SK-N-SH (cell line): ENCODE measurements at regions not wholly inside any gene's neighbourhood (a gene's known extent, or its start where the extent isn't known, plus 50 kb on each side); places are given as distances from the start of the nearest gene placed in this dataset.

Experiments used
- CTCF ChIA-PET: fragments of 300-600, 350-600 bp; formaldehyde crosslinking; extraction: SDS; loops from one replicate; lab custom pipeline; 2021; lab: Yijun Ruan, JAX
- POLR2A ChIA-PET: fragments of 350-600 bp; sonication (Branson Sonifier 250); formaldehyde crosslinking; extraction: SDS; loops from one replicate; lab custom pipeline; 2020; ENCODE audit warnings: antibody characterized with exemption, inconsistent platforms; lab: Yijun Ruan, JAX
- DNase-seq: peaks from one replicate; pipeline ENCODE4 v3.0.0; 2012
- H2AFZ ChIP-seq: fragments of 200-600 bp; sonication (generic); 2 replicates; pipeline ENCODE4 v1.8.1; 2016; ENCODE audit warnings: antibody characterized with exemption, mild to moderate bottlenecking, low read depth
- H3F3A ChIP-seq: fragments of 200-600 bp; sonication (generic); replicated peaks from 2 replicates; pipeline ENCODE3; 2016; ENCODE audit warnings: antibody characterized with exemption, mild to moderate bottlenecking; ENCODE audit not compliant: insufficient read depth
- H3K27ac ChIP-seq, 2 experiments: fragments of 200-500 bp in 1 of 2; fragments of 200-600 bp in 1 of 2; sonication (Bioruptor generic) in 1 of 2; sonication (generic), shearing (Covaris generic) in 1 of 2; 2 replicates each; pipeline versions ENCODE4 v1.5.1 to v1.6.1; 2014 to 2016; ENCODE audit warnings: low read depth in 2 of 2, inconsistent platforms in 1 of 2, low read length in 1 of 2, mild to moderate bottlenecking in 1 of 2, mixed read lengths in 1 of 2
- H3K27me3 ChIP-seq: fragments of 200-600 bp; sonication (generic), shearing (Covaris generic); 2 replicates; pipeline ENCODE4 v1.6.1; 2016; ENCODE audit warnings: mixed run types; ENCODE audit not compliant: insufficient read depth
- H3K36me3 ChIP-seq, 2 experiments: fragments of 200-500 bp in 1 of 2; fragments of 200-600 bp in 1 of 2; sonication (Bioruptor generic) in 1 of 2; sonication (generic) in 1 of 2; replicated peaks in 1 of 2; 2 replicates each; pipeline versions ENCODE3 to v1.5.1; 2014 to 2016; ENCODE audit warnings: low read length in 1 of 2, mild to moderate bottlenecking in 1 of 2; ENCODE audit not compliant: insufficient read depth in 2 of 2, control insufficient read depth in 1 of 2
- H3K4me1 ChIP-seq, 2 experiments: fragments of 200-500 bp in 1 of 2; fragments of 200-600 bp in 1 of 2; sonication (Bioruptor generic) in 1 of 2; sonication (generic), shearing (Covaris generic) in 1 of 2; 2 replicates each; pipeline versions ENCODE4 v1.5.1 to v1.6.1; 2014 to 2016; ENCODE audit warnings: low read depth in 1 of 2, low read length in 1 of 2, mixed run types in 1 of 2; ENCODE audit not compliant: insufficient read depth in 2 of 2, control insufficient read depth in 1 of 2
- H3K4me2 ChIP-seq: fragments of 200-600 bp; sonication (generic), shearing (Covaris generic); 2 replicates; pipeline ENCODE4 v1.6.1; 2017; ENCODE audit warnings: mixed run types
- H3K4me3 ChIP-seq, 2 experiments: fragments of 200-500 bp in 1 of 2; fragments of 200-600 bp in 1 of 2; sonication (Bioruptor generic) in 1 of 2; sonication (generic), shearing (Covaris generic) in 1 of 2; 2 replicates each; pipeline versions ENCODE4 v1.5.1 to v1.8.1; 2014 to 2016; ENCODE audit warnings: low read depth in 2 of 2, inconsistent platforms in 1 of 2, low read length in 1 of 2, mild to moderate bottlenecking in 1 of 2, mixed read lengths in 1 of 2, moderate library complexity in 1 of 2
- H3K79me2 ChIP-seq: fragments of 200-600 bp; sonication (generic); 2 replicates; pipeline ENCODE4 v1.8.1; 2017; ENCODE audit warnings: mild to moderate bottlenecking; ENCODE audit not compliant: insufficient read depth
- H3K9ac ChIP-seq: fragments of 200-600 bp; sonication (generic); 2 replicates; pipeline ENCODE4 v1.6.1; 2017; ENCODE audit warnings: mixed run types
- H3K9me2 ChIP-seq: fragments of 200-600 bp; sonication (generic); 2 replicates; pipeline ENCODE4 v1.6.1; 2017; ENCODE audit warnings: mixed run types
- H3K9me3 ChIP-seq: fragments of 200-600 bp; sonication (generic); 2 replicates; pipeline ENCODE4 v1.6.1; 2017; ENCODE audit warnings: mixed run types, mild to moderate bottlenecking, moderate library complexity
- H4K20me1 ChIP-seq: fragments of 200-600 bp; sonication (generic); 2 replicates; pipeline ENCODE4 v1.6.1; 2017; ENCODE audit warnings: mild to moderate bottlenecking, mixed run types; ENCODE audit not compliant: insufficient read depth
- ELF1 ChIP-seq: IDR thresholded peaks from 2 replicates; pipeline ENCODE4 v1.4.0; 2012
- EP300 ChIP-seq, 2 experiments: IDR thresholded peaks; 2 replicates each; pipeline versions ENCODE4 v1.4.0 to v1.6.1; 2012; ENCODE audit warnings: borderline replicate concordance in 1 of 2, low read depth in 1 of 2, low read length in 1 of 2
- FOXJ3 ChIP-seq: sonication (generic); formaldehyde crosslinking; IDR thresholded peaks from 2 replicates; pipeline ENCODE4 v1.5.1; 2020; ENCODE audit warnings: mild to moderate bottlenecking, missing genetic modification reagents
- FOXM1 ChIP-seq: IDR thresholded peaks from 2 replicates; pipeline ENCODE4 v1.4.0; 2012; ENCODE audit warnings: low read depth, mild to moderate bottlenecking
- RCOR1 ChIP-seq: fragments of 150-350 bp; IDR thresholded peaks from 2 replicates; pipeline ENCODE4 v1.6.1; 2017; ENCODE audit warnings: antibody characterized with exemption, low read length
- RXRA ChIP-seq: IDR thresholded peaks from 2 replicates; pipeline ENCODE4 v1.4.0; 2012; ENCODE audit warnings: low read depth, mild to moderate bottlenecking, borderline replicate concordance
- SIN3A ChIP-seq: IDR thresholded peaks from 2 replicates; pipeline ENCODE4 v1.6.1; 2012; ENCODE audit warnings: low read depth, mild to moderate bottlenecking, low read length, moderate library complexity, borderline replicate concordance
- YY1 ChIP-seq: IDR thresholded peaks from 2 replicates; pipeline ENCODE4 v1.4.0; 2012; ENCODE audit warnings: low read depth, mild to moderate bottlenecking
- WGBS: methylation state at CpG from one replicate; pipeline ENCODE4 v1.1.6; 2017; ENCODE audit warnings: low lambda C conversion rate; 5-methylcytosine and 5-hydroxymethylcytosine counted together
- TF ChIP-seq, protein P1 (sequence below): fragments of 200-600 bp; sonication (generic); IDR thresholded peaks from 2 replicates; pipeline ENCODE4 v1.6.1; 2017; ENCODE audit warnings: antibody characterized with exemption, mild to moderate bottlenecking, moderate library complexity
- TF ChIP-seq, protein P2 (sequence below): IDR thresholded peaks from 2 replicates; pipeline ENCODE4 v1.4.0; 2012; ENCODE audit warnings: low read depth, borderline replicate concordance
- TF ChIP-seq, protein P3 (sequence below): IDR thresholded peaks from 2 replicates; pipeline ENCODE4 v1.6.1; 2012; ENCODE audit warnings: mild to moderate bottlenecking, low read depth, low read length, moderate library complexity

DNA sequence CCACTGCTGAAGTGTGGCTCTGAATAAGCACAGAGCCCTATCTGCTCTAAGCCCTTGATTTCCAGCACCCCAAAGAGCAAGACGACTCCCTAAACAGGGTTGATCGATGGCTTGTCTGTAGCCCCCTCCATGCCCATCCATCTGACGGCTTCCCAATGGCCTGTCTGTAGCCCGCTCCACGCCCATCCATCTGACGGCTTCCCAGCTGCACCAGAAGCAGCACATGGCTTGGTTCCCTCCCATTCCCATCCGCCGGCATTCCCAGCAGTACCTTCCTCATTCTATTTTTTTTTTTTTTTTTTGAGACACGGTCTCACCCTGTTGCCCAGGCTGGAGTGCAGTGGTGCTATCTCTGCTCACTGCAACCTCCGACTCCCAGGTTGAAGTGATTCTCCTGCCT is 64.5 kb downstream of the RBFOX3 start:
- no peak overlapping the region for H3K27ac ChIP-seq
- TF ChIP-seq FOXM1 (no peak), RCOR1 (no peak), ELF1 (no peak), RXRA (no peak), YY1 (no peak), FOXJ3 (no peak), SIN3A (no peak), EP300 (IDR thresholded peaks at IDR 0.05; ENCODE audit: borderline replicate concordance in 1 of 2, low read depth in 1 of 2, low read length in 1 of 2) (no peak)
- TF ChIP-seq, protein P1, sequence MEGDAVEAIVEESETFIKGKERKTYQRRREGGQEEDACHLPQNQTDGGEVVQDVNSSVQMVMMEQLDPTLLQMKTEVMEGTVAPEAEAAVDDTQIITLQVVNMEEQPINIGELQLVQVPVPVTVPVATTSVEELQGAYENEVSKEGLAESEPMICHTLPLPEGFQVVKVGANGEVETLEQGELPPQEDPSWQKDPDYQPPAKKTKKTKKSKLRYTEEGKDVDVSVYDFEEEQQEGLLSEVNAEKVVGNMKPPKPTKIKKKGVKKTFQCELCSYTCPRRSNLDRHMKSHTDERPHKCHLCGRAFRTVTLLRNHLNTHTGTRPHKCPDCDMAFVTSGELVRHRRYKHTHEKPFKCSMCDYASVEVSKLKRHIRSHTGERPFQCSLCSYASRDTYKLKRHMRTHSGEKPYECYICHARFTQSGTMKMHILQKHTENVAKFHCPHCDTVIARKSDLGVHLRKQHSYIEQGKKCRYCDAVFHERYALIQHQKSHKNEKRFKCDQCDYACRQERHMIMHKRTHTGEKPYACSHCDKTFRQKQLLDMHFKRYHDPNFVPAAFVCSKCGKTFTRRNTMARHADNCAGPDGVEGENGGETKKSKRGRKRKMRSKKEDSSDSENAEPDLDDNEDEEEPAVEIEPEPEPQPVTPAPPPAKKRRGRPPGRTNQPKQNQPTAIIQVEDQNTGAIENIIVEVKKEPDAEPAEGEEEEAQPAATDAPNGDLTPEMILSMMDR, result no peak
- TF ChIP-seq, protein P2, sequence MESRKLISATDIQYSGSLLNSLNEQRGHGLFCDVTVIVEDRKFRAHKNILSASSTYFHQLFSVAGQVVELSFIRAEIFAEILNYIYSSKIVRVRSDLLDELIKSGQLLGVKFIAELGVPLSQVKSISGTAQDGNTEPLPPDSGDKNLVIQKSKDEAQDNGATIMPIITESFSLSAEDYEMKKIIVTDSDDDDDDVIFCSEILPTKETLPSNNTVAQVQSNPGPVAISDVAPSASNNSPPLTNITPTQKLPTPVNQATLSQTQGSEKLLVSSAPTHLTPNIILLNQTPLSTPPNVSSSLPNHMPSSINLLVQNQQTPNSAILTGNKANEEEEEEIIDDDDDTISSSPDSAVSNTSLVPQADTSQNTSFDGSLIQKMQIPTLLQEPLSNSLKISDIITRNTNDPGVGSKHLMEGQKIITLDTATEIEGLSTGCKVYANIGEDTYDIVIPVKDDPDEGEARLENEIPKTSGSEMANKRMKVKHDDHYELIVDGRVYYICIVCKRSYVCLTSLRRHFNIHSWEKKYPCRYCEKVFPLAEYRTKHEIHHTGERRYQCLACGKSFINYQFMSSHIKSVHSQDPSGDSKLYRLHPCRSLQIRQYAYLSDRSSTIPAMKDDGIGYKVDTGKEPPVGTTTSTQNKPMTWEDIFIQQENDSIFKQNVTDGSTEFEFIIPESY, result no peak
- TF ChIP-seq, protein P3, sequence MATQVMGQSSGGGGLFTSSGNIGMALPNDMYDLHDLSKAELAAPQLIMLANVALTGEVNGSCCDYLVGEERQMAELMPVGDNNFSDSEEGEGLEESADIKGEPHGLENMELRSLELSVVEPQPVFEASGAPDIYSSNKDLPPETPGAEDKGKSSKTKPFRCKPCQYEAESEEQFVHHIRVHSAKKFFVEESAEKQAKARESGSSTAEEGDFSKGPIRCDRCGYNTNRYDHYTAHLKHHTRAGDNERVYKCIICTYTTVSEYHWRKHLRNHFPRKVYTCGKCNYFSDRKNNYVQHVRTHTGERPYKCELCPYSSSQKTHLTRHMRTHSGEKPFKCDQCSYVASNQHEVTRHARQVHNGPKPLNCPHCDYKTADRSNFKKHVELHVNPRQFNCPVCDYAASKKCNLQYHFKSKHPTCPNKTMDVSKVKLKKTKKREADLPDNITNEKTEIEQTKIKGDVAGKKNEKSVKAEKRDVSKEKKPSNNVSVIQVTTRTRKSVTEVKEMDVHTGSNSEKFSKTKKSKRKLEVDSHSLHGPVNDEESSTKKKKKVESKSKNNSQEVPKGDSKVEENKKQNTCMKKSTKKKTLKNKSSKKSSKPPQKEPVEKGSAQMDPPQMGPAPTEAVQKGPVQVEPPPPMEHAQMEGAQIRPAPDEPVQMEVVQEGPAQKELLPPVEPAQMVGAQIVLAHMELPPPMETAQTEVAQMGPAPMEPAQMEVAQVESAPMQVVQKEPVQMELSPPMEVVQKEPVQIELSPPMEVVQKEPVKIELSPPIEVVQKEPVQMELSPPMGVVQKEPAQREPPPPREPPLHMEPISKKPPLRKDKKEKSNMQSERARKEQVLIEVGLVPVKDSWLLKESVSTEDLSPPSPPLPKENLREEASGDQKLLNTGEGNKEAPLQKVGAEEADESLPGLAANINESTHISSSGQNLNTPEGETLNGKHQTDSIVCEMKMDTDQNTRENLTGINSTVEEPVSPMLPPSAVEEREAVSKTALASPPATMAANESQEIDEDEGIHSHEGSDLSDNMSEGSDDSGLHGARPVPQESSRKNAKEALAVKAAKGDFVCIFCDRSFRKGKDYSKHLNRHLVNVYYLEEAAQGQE, result no peak
- POLR2A ChIA-PET, result no interaction called here
- H3K4me1 ChIP-seq, result peaks cover 0 to 7% of the 10 kb centered on the region in 2 experiments; a peak in 2 of 4 replicates
- no peak overlapping the region for H3K4me3 ChIP-seq
- no peaks in the 10 kb centered on the region for H4K20me1 ChIP-seq
- WGBS, result 34% methylated on average over 10 of the region's 10 CpGs
- no peaks in the 10 kb centered on the region for H3K9me3 ChIP-seq
- no peak overlapping the region for H2AFZ ChIP-seq
- peaks cover 8% of the 10 kb centered on the region; the same call in 1 of the 2 replicates for H3K27me3 ChIP-seq
- H3F3A ChIP-seq, result no peaks in the 10 kb centered on the region
- no peak overlapping the region for H3K9ac ChIP-seq
- DNase-seq, result no peak
- no peak overlapping the region for H3K4me2 ChIP-seq
- no peaks in the 10 kb centered on the region for H3K79me2 ChIP-seq
- CTCF ChIA-PET, result no interaction called here
- no peaks in the 10 kb centered on the region for H3K36me3 ChIP-seq
- H3K9me2 ChIP-seq, result no peaks in the 10 kb centered on the region
